ENCODE measurements at regions not wholly inside any gene's neighbourhood (a gene's known extent, or its start where the extent isn't known, plus 50 kb on each side); places are given as distances from the start of the nearest gene placed in this dataset.

- H3K27ac ChIP-seq = no peak overlapping the region
- DNase-seq (ENCODE audit: low read depth, low spot score) = no peak
These were observed 601.7 kb downstream of the CBLN2 start for GRCh38 chr18:71942433-71942832.

- H3K27ac ChIP-seq = no peak overlapping the region
- DNase-seq (ENCODE audit: low read depth, low spot score) = no peak
These were observed 604.7 kb downstream of the CBLN2 start for GRCh38 chr18:71939483-71939882.

- DNase-seq (ENCODE audit: low read depth, low spot score) = no peak
- no peak overlapping the region for H3K27ac ChIP-seq
These were observed 607.4 kb downstream of the CBLN2 start for GRCh38 chr18:71936744-71937143.

GRCh38 chr18:71919211-71919610 lies 624.9 kb downstream of the CBLN2 start:
- DNase-seq (ENCODE audit: low read depth, low spot score) = no peak
- H3K27ac ChIP-seq = no peak overlapping the region

- no peak for DNase-seq (ENCODE audit: low read depth, low spot score)
- no peak overlapping the region for H3K27ac ChIP-seq
These were observed 630.5 kb downstream of the CBLN2 start for GRCh38 chr18:71913641-71914040.

- no peak overlapping the region for H3K27ac ChIP-seq
- DNase-seq (ENCODE audit: low read depth, low spot score) = no peak
These were observed 641.7 kb downstream of the CBLN2 start for GRCh38 chr18:71902482-71902881.

- DNase-seq (ENCODE audit: low read depth, low spot score) = no peak
- H3K27ac ChIP-seq = no peak overlapping the region
These were observed 644.3 kb downstream of the CBLN2 start for GRCh38 chr18:71899707-71900472.

GRCh38 chr18:71899183-71899582 lies 645.0 kb downstream of the CBLN2 start:
- DNase-seq (ENCODE audit: low read depth, low spot score) = no peak

GRCh38 chr18:71887509-71887908 lies 656.6 kb downstream of the CBLN2 start:
- no peak overlapping the region for H3K27ac ChIP-seq
- DNase-seq (ENCODE audit: low read depth, low spot score) = no peak

More at GRCh38 chr18:71899183-71899582, 645.0 kb downstream of the CBLN2 start:
- H3K27ac ChIP-seq = no peak overlapping the region

GRCh38 chr18:71878226-71878625 lies 665.9 kb downstream of the CBLN2 start:
- no peak overlapping the region for H3K27ac ChIP-seq
- DNase-seq (ENCODE audit: low read depth, low spot score) = no peak

- no peak for DNase-seq (ENCODE audit: low read depth, low spot score)
- H3K27ac ChIP-seq = no peak overlapping the region
These were observed 670.4 kb downstream of the CBLN2 start for GRCh38 chr18:71873695-71874094.

- no peak for DNase-seq (ENCODE audit: low read depth, low spot score)
- no peak overlapping the region for H3K27ac ChIP-seq
These were observed 678.3 kb downstream of the CBLN2 start for GRCh38 chr18:71865888-71866287.

GRCh38 chr18:71850602-71851001 lies 693.5 kb downstream of the CBLN2 start:
- DNase-seq (ENCODE audit: low read depth, low spot score) = no peak
- no peak overlapping the region for H3K27ac ChIP-seq

- no peak for DNase-seq (ENCODE audit: low read depth, low spot score)
- no peak overlapping the region for H3K27ac ChIP-seq
These were observed 694.7 kb downstream of the CBLN2 start for GRCh38 chr18:71849407-71849806.

- H3K27ac ChIP-seq = no peak overlapping the region
- no peak for DNase-seq (ENCODE audit: low read depth, low spot score)
These were observed 697.4 kb downstream of the CBLN2 start for GRCh38 chr18:71846716-71847115.

GRCh38 chr18:71844814-71845213 lies 699.3 kb downstream of the CBLN2 start:
- no peak overlapping the region for H3K27ac ChIP-seq
- DNase-seq (ENCODE audit: low read depth, low spot score) = no peak

GRCh38 chr18:71842666-71843065 lies 701.5 kb downstream of the CBLN2 start:
- no peak overlapping the region for H3K27ac ChIP-seq
- no peak for DNase-seq (ENCODE audit: low read depth, low spot score)

- DNase-seq (ENCODE audit: low read depth, low spot score) = no peak
- H3K27ac ChIP-seq = no peak overlapping the region
These were observed 706.6 kb downstream of the CBLN2 start for GRCh38 chr18:71837547-71837946.

GRCh38 chr18:71832946-71833617 lies 711.1 kb downstream of the CBLN2 start:
- H3K27ac ChIP-seq = no peak overlapping the region
- DNase-seq (ENCODE audit: low read depth, low spot score) = no peak

GRCh38 chr18:71831039-71831438 lies 713.1 kb downstream of the CBLN2 start:
- H3K27ac ChIP-seq = no peak overlapping the region

GRCh38 chr18:71827301-71827700 lies 716.8 kb downstream of the CBLN2 start:
- DNase-seq (ENCODE audit: low read depth, low spot score) = no peak

More at GRCh38 chr18:71831039-71831438, 713.1 kb downstream of the CBLN2 start:
- DNase-seq (ENCODE audit: low read depth, low spot score) = peak; percentile 22

GRCh38 chr18:71815305-71815704 lies 728.8 kb downstream of the CBLN2 start:
- DNase-seq (ENCODE audit: low read depth, low spot score) = no peak
- no peak overlapping the region for H3K27ac ChIP-seq

More at GRCh38 chr18:71827301-71827700, 716.8 kb downstream of the CBLN2 start:
- no peak overlapping the region for H3K27ac ChIP-seq

Data from epithelial cell of prostate (primary cell).